Caco-2 (cell line): ENCODE measurements at regions not wholly inside any gene's neighbourhood (a gene's known extent, or its start where the extent isn't known, plus 50 kb on each side); places are given as distances from the start of the nearest gene placed in this dataset.

Source experiments
- BruUV-seq: library from RNA; stranded (reverse); fragments of 400-500 nt; replicated peaks from 2 replicates; lab custom pipeline; 2021; lab: Mats Ljungman, UMichigan
- CTCF ChIA-PET: fragments of 300-600 bp; sonication (Branson Sonifier 250); formaldehyde crosslinking; loops from one replicate; lab custom pipeline; 2022; ENCODE audit warnings: antibody characterized with exemption; lab: Charles Lee
- POLR2A ChIA-PET: fragments of 300-600 bp; sonication (Branson Sonifier 250); formaldehyde crosslinking; loops from one replicate; lab custom pipeline; 2022; ENCODE audit warnings: antibody characterized with exemption; lab: Charles Lee
- DNase-seq, 2 experiments: peaks; one replicate each; pipeline versions ENCODE4 v3.0.0 to v3.0.0-alpha.2; 2020 to 2022
- H3K27me3 ChIP-seq: replicated peaks from 2 replicates; pipeline ENCODE4 v1.6.0; 2011; ENCODE audit warnings: low read length; ENCODE audit not compliant: control insufficient read depth, insufficient read depth
- H3K36me3 ChIP-seq: 2 replicates; pipeline ENCODE4 v1.5.1; 2011; ENCODE audit warnings: low read length; ENCODE audit not compliant: control insufficient read depth, insufficient read depth
- H3K4me1 ChIP-seq: fragments of 250-450 bp; sonication (Bioruptor Pico); 2 replicates; pipeline ENCODE4 v1.5.1; 2020; ENCODE audit warnings: mild to moderate bottlenecking
- H3K4me3 ChIP-seq: 2 replicates; pipeline ENCODE4 v1.5.1; 2011; ENCODE audit warnings: low read depth, mild to moderate bottlenecking, control low read depth, low read length
- H3K9me3 ChIP-seq: fragments of 250-450 bp; sonication (Bioruptor Pico); 2 replicates; pipeline ENCODE4 v1.5.1; 2020; ENCODE audit warnings: mild to moderate bottlenecking, moderate library complexity
- H3K27ac Mint-ChIP-seq: one replicate; pipeline ENCODE4 v1.8.0; 2022; ENCODE audit warnings: mixed read lengths; ENCODE audit not compliant: unreplicated experiment
- H3K27me3 Mint-ChIP-seq: one replicate; pipeline ENCODE4 v1.8.0; 2022; ENCODE audit warnings: mixed read lengths; ENCODE audit not compliant: insufficient read depth, unreplicated experiment
- H3K36me3 Mint-ChIP-seq: one replicate; pipeline ENCODE4 v1.8.0; 2022; ENCODE audit warnings: mild to moderate bottlenecking, mixed read lengths; ENCODE audit not compliant: insufficient read depth, unreplicated experiment
- H3K4me1 Mint-ChIP-seq: one replicate; pipeline ENCODE4 v1.8.0; 2022; ENCODE audit warnings: low read depth, mixed read lengths; ENCODE audit not compliant: unreplicated experiment
- H3K4me3 Mint-ChIP-seq: one replicate; pipeline ENCODE4 v1.8.0; 2022; ENCODE audit warnings: mild to moderate bottlenecking, moderate library complexity, mixed read lengths; ENCODE audit not compliant: unreplicated experiment
- H3K9me3 Mint-ChIP-seq: one replicate; pipeline ENCODE4 v1.8.0; 2022; ENCODE audit warnings: mixed read lengths; ENCODE audit not compliant: unreplicated experiment
- CTCF ChIP-seq, 2 experiments: fragments of 200-600 bp in 1 of 2; IDR thresholded peaks; 1 replicate in 1 of 2; 2 replicates in 1 of 2; pipeline versions ENCODE4 v1.5.1 to v1.8.0; 2011 to 2022; ENCODE audit warnings: antibody characterized with exemption in 1 of 2, control low read depth in 1 of 2, inconsistent platforms in 1 of 2, low read depth in 1 of 2, low read length in 1 of 2, mild to moderate bottlenecking in 1 of 2, moderate library complexity in 1 of 2; ENCODE audit not compliant: insufficient read depth in 1 of 2, severe bottlenecking in 1 of 2, unreplicated experiment in 1 of 2
- intact Hi-C: fragments of 100-400 bp; cut with micrococcal nuclease; formaldehyde crosslinking; loops from one replicate; pipeline ENCODE4 v1.10.0; 2022; ENCODE audit not compliant: unreplicated experiment

GRCh38 chr18:53784253-53784652 is 440.2 kb downstream of the MBD2 start:
- H3K27me3 Mint-ChIP-seq: peaks cover 5% of the 10 kb centered on the region
- no peak for DNase-seq
- no peak overlapping the region for H3K27ac Mint-ChIP-seq
- Histone ChIP-seq H3K4me1 (no peaks in the 10 kb centered on the region), H3K27me3 (no peaks in the 10 kb centered on the region), H3K4me3 (no peak overlapping the region), H3K9me3 (no peaks in the 10 kb centered on the region), H3K36me3 (no peaks in the 10 kb centered on the region)
- no peaks in the 10 kb centered on the region for H3K36me3 Mint-ChIP-seq
- BruUV-seq: no TSS peak
- TF ChIP-seq CTCF (IDR thresholded peaks at IDR 0.05; ENCODE audit: insufficient read depth in 1 of 2, low read depth in 1 of 2, low read length in 1 of 2, severe bottlenecking in 1 of 2, unreplicated experiment in 1 of 2): no peak
- POLR2A ChIA-PET: no interaction called here
- CTCF ChIA-PET: no interaction called here
- H3K4me3 Mint-ChIP-seq: no peak overlapping the region
- intact Hi-C loops: no loop called here
- H3K4me1 Mint-ChIP-seq: no peaks in the 10 kb centered on the region
- no peaks in the 10 kb centered on the region for H3K9me3 Mint-ChIP-seq

GRCh38 chr18:53780666-53781065 is 443.8 kb downstream of the MBD2 start:
- ChIA-PET POLR2A (no interaction called here), CTCF (no interaction called here)
- Mint-ChIP-seq H3K4me1 (no peaks in the 10 kb centered on the region), H3K9me3 (no peaks in the 10 kb centered on the region), H3K27me3 (peaks cover 5% of the 10 kb centered on the region), H3K4me3 (no peak overlapping the region), H3K27ac (no peak overlapping the region), H3K36me3 (no peaks in the 10 kb centered on the region)
- no peak for TF ChIP-seq CTCF (IDR thresholded peaks at IDR 0.05; ENCODE audit: insufficient read depth in 1 of 2, low read depth in 1 of 2, low read length in 1 of 2, severe bottlenecking in 1 of 2, unreplicated experiment in 1 of 2)
- Histone ChIP-seq H3K9me3 (no peaks in the 10 kb centered on the region), H3K4me3 (no peak overlapping the region), H3K36me3 (no peaks in the 10 kb centered on the region), H3K4me1 (no peaks in the 10 kb centered on the region), H3K27me3 (no peaks in the 10 kb centered on the region)
- intact Hi-C loops: no loop called here
- BruUV-seq: no TSS peak
- no peak for DNase-seq

GRCh38 chr18:53772293-53772692 is 452.2 kb downstream of the MBD2 start:
- Histone ChIP-seq H3K27me3 (no peaks in the 10 kb centered on the region), H3K9me3 (no peaks in the 10 kb centered on the region), H3K4me3 (no peak overlapping the region), H3K36me3 (no peaks in the 10 kb centered on the region), H3K4me1 (no peaks in the 10 kb centered on the region)
- H3K36me3 Mint-ChIP-seq: no peaks in the 10 kb centered on the region
- no peaks in the 10 kb centered on the region for H3K27me3 Mint-ChIP-seq
- no TSS peak for BruUV-seq
- no peak for DNase-seq
- ChIA-PET CTCF (no interaction called here), POLR2A (no interaction called here)
- no peaks in the 10 kb centered on the region for H3K4me1 Mint-ChIP-seq
- H3K27ac Mint-ChIP-seq: no peak overlapping the region
- no peaks in the 10 kb centered on the region for H3K9me3 Mint-ChIP-seq
- intact Hi-C loops: no loop called here
- no peak for TF ChIP-seq CTCF (IDR thresholded peaks at IDR 0.05; ENCODE audit: insufficient read depth in 1 of 2, low read depth in 1 of 2, low read length in 1 of 2, severe bottlenecking in 1 of 2, unreplicated experiment in 1 of 2)
- H3K4me3 Mint-ChIP-seq: no peak overlapping the region
